OCI-LY7 (cell line): ENCODE measurements at regions not wholly inside any gene's neighbourhood (a gene's known extent, or its start where the extent isn't known, plus 50 kb on each side); places are given as distances from the start of the nearest gene placed in this dataset.

Experiments
- BruUV-seq: library from RNA; stranded (reverse); fragments of 400-500 nt; replicated peaks from 2 replicates; lab custom pipeline; 2021; lab: Mats Ljungman, UMichigan
- CTCF ChIA-PET: fragments of 300-600 bp; sonication (Branson Sonifier 250); formaldehyde crosslinking; loops from one replicate; lab custom pipeline; 2022; ENCODE audit warnings: antibody characterized with exemption; ENCODE audit not compliant: unreplicated experiment; lab: Charles Lee
- POLR2A ChIA-PET: fragments of 300-600 bp; sonication (Branson Sonifier 250); formaldehyde crosslinking; loops from one replicate; lab custom pipeline; 2022; ENCODE audit warnings: antibody characterized with exemption; lab: Charles Lee
- DNase-seq: peaks from one replicate; pipeline ENCODE4 v3.0.0-alpha.2; 2015; ENCODE audit warnings: low spot score
- H2AFZ ChIP-seq: fragments of 200-600 bp; sonication (generic), shearing (Covaris generic); 2 replicates; pipeline ENCODE4 v1.6.1; 2014; ENCODE audit warnings: mild to moderate bottlenecking, antibody characterized with exemption, low read length, moderate library complexity
- H3K27ac ChIP-seq: fragments of 200-600 bp; sonication (generic); 2 replicates; pipeline ENCODE4 v1.5.1; 2014; ENCODE audit warnings: mixed run types, low read depth, mild to moderate bottlenecking, moderate library complexity, low read length, inconsistent platforms; ENCODE audit not compliant: poor library complexity, severe bottlenecking
- H3K36me3 ChIP-seq: fragments of 200-600 bp; sonication (generic); 2 replicates; pipeline ENCODE4 v1.6.1; 2014; ENCODE audit warnings: mild to moderate bottlenecking, antibody characterized with exemption, low read length, moderate library complexity, mixed read lengths; ENCODE audit not compliant: insufficient read depth
- H3K4me1 ChIP-seq: fragments of 200-600 bp; sonication (generic); 2 replicates; pipeline ENCODE4 v1.5.1; 2014; ENCODE audit warnings: mild to moderate bottlenecking, low read length; ENCODE audit not compliant: insufficient read depth, poor library complexity, severe bottlenecking
- H3K4me2 ChIP-seq: fragments of 200-600 bp; sonication (generic); 2 replicates; pipeline ENCODE4 v1.6.1; 2014; ENCODE audit warnings: mild to moderate bottlenecking, low read length
- H3K4me3 ChIP-seq: fragments of 200-600 bp; sonication (generic); 2 replicates; pipeline ENCODE4 v1.5.1; 2014; ENCODE audit warnings: mild to moderate bottlenecking, low read depth, low read length; ENCODE audit not compliant: poor library complexity, severe bottlenecking
- H3K79me2 ChIP-seq: fragments of 200-600 bp; sonication (generic); 2 replicates; pipeline ENCODE4 v1.6.1; 2016; ENCODE audit warnings: low read depth, mild to moderate bottlenecking, low read length, moderate library complexity, mixed read lengths; ENCODE audit not compliant: insufficient read depth
- H3K9me2 ChIP-seq: fragments of 200-600 bp; sonication (generic); 2 replicates; pipeline ENCODE4 v1.6.1; 2016; ENCODE audit warnings: mild to moderate bottlenecking, low read length, mixed read lengths; ENCODE audit not compliant: insufficient read depth
- H3K9me3 ChIP-seq: fragments of 200-600 bp; sonication (generic); 2 replicates; pipeline ENCODE4 v1.6.1; 2014; ENCODE audit warnings: mild to moderate bottlenecking, mixed run types, low read length, mixed read lengths
- H4K20me1 ChIP-seq: fragments of 200-600 bp; sonication (generic); 2 replicates; pipeline ENCODE4 v1.6.1; 2014; ENCODE audit warnings: mild to moderate bottlenecking, antibody characterized with exemption, low read length, moderate library complexity, mixed read lengths; ENCODE audit not compliant: insufficient read depth
- CTCF ChIP-seq: fragments of 200-600 bp; sonication (generic); conservative IDR thresholded peaks from 2 replicates; pipeline ENCODE4 v1.5.1; 2014; ENCODE audit warnings: mild to moderate bottlenecking, antibody characterized with exemption, low read length, moderate library complexity, mixed read lengths
- EZH2phosphoT487 ChIP-seq: fragments of 200-600 bp; sonication (generic); IDR thresholded peaks from 2 replicates; pipeline ENCODE4 v1.6.1; 2018; ENCODE audit warnings: low read depth, borderline replicate concordance, mild to moderate bottlenecking, mixed run types, antibody characterized with exemption, low read length, moderate library complexity, mixed read lengths
- intact Hi-C: fragments of 100-400 bp; cut with micrococcal nuclease; formaldehyde crosslinking; loops from one replicate; pipeline ENCODE4 v1.10.0; 2022; ENCODE audit not compliant: unreplicated experiment

GRCh38 chr3:168973206-168973605 is 690.3 kb downstream of the MECOM start:
- no peak overlapping the region for H2AFZ ChIP-seq
- no peaks in the 10 kb centered on the region for H3K9me3 ChIP-seq
- H3K4me1 ChIP-seq: no peaks in the 10 kb centered on the region
- DNase-seq: no peak
- ChIA-PET CTCF (no interaction called here), POLR2A (interaction anchor here (1.4 kb wide), 1 partner anchor 7 kb away, joined by 4 read pairs; no protein-coding TSS in a partner anchor)
- H3K9me2 ChIP-seq: no peaks in the 10 kb centered on the region
- H3K79me2 ChIP-seq: no peaks in the 10 kb centered on the region
- H3K27ac ChIP-seq: no peak overlapping the region
- H3K4me3 ChIP-seq: no peak overlapping the region
- H3K4me2 ChIP-seq: no peak overlapping the region
- intact Hi-C loops: no loop called here
- H3K36me3 ChIP-seq: no peaks in the 10 kb centered on the region
- TF ChIP-seq CTCF (no peak), EZH2phosphoT487 (no peak)
- no TSS peak for BruUV-seq
- H4K20me1 ChIP-seq: no peaks in the 10 kb centered on the region

- BruUV-seq: no TSS peak
- Histone ChIP-seq H4K20me1 (no peaks in the 10 kb centered on the region), H3K9me2 (no peaks in the 10 kb centered on the region), H3K36me3 (no peaks in the 10 kb centered on the region), H3K4me3 (no peak overlapping the region), H2AFZ (no peak overlapping the region), H3K27ac (no peak overlapping the region), H3K9me3 (no peaks in the 10 kb centered on the region), H3K79me2 (no peaks in the 10 kb centered on the region), H3K4me1 (no peaks in the 10 kb centered on the region), H3K4me2 (no peak overlapping the region)
- intact Hi-C loops: no loop called here
- ChIA-PET CTCF (no interaction called here), POLR2A (no interaction called here)
- DNase-seq: no peak
- TF ChIP-seq EZH2phosphoT487: no peak
- TF ChIP-seq CTCF: no peak
Observed at GRCh38 chr3:168968609-168969008, 694.9 kb downstream of the MECOM start.

GRCh38 chr3:168964736-168965135 is 698.8 kb downstream of the MECOM start:
- intact Hi-C loops: no loop called here
- TF ChIP-seq CTCF (no peak), EZH2phosphoT487 (no peak)
- Histone ChIP-seq H3K9me3 (no peaks in the 10 kb centered on the region), H2AFZ (no peak overlapping the region), H3K27ac (no peak overlapping the region), H4K20me1 (no peaks in the 10 kb centered on the region), H3K36me3 (no peaks in the 10 kb centered on the region), H3K4me1 (no peaks in the 10 kb centered on the region), H3K4me3 (no peak overlapping the region), H3K4me2 (no peak overlapping the region), H3K79me2 (no peaks in the 10 kb centered on the region), H3K9me2 (no peaks in the 10 kb centered on the region)
- ChIA-PET POLR2A (no interaction called here), CTCF (no interaction called here)
- DNase-seq: no peak
- no TSS peak for BruUV-seq
